ENCODE measurements at regions not wholly inside any gene's neighbourhood (a gene's known extent, or its start where the extent isn't known, plus 50 kb on each side); places are given as distances from the start of the nearest gene placed in this dataset.

DNA sequence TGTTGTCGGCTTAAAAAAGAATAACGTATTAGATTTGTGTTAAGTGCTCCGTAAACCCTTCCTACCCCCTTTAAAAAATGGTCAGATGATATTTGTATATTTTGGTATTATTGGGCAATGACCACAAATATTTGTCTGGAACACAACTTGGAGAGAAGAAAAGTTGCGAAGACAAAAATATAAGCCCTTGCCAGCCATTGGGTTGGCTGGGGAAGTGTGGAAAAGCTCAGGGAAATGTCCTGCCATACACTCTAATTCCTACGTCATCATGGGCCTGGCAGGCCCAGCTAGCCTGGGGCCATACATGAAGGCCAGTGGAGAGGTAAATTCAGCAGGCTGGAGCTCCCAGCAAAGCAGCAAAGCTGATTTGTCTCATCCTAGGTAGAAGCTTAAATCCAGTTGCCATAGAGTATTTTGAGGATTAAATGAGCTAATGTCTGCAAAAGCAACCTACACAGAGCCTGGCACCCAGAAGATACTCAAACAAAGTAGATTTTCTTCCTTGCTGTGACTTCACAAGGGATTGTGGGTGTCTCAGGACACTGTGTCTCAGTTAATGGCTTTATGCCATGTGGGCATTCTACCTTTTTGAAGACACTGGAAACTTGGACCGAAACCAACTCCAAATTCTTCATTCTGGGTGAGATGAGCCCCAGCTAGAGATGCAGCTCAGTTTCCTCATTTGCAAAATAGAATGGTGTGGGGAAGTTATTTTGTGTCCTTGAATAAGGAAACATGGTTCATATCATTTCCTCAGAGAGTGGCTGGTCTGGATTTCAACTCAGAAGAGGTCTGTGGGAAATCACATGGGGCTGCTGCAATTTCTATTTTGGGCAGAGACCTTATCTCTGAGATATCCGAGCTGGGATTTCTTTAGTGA is 87.9 kb upstream of the MAP4K3 start:
- WGBS = 86% methylated on average over 7 of the region's 7 CpGs
- no peak for DNase-seq (ENCODE audit: low spot score)
- Histone ChIP-seq H3K4me1 (replicated peaks) (no peaks in the 10 kb centered on the region), H3K27ac (no peak overlapping the region), H3K9me3 (no peaks in the 10 kb centered on the region), H3K4me3 (no peak overlapping the region), H3K27me3 (replicated peaks; ENCODE audit: insufficient read depth) (no peaks in the 10 kb centered on the region), H3K36me3 (no peaks in the 10 kb centered on the region)
- intact Hi-C loops (cut with DNase I) = no loop called here
- TF ChIP-seq POLR2A (IDR thresholded peaks at IDR 0.05) (no peak), POLR2AphosphoS5 (IDR thresholded peaks at IDR 0.05) (no peak)
- TF ChIP-seq, protein P1, sequence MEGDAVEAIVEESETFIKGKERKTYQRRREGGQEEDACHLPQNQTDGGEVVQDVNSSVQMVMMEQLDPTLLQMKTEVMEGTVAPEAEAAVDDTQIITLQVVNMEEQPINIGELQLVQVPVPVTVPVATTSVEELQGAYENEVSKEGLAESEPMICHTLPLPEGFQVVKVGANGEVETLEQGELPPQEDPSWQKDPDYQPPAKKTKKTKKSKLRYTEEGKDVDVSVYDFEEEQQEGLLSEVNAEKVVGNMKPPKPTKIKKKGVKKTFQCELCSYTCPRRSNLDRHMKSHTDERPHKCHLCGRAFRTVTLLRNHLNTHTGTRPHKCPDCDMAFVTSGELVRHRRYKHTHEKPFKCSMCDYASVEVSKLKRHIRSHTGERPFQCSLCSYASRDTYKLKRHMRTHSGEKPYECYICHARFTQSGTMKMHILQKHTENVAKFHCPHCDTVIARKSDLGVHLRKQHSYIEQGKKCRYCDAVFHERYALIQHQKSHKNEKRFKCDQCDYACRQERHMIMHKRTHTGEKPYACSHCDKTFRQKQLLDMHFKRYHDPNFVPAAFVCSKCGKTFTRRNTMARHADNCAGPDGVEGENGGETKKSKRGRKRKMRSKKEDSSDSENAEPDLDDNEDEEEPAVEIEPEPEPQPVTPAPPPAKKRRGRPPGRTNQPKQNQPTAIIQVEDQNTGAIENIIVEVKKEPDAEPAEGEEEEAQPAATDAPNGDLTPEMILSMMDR (IDR thresholded peaks at IDR 0.05) = no peak

DNA sequence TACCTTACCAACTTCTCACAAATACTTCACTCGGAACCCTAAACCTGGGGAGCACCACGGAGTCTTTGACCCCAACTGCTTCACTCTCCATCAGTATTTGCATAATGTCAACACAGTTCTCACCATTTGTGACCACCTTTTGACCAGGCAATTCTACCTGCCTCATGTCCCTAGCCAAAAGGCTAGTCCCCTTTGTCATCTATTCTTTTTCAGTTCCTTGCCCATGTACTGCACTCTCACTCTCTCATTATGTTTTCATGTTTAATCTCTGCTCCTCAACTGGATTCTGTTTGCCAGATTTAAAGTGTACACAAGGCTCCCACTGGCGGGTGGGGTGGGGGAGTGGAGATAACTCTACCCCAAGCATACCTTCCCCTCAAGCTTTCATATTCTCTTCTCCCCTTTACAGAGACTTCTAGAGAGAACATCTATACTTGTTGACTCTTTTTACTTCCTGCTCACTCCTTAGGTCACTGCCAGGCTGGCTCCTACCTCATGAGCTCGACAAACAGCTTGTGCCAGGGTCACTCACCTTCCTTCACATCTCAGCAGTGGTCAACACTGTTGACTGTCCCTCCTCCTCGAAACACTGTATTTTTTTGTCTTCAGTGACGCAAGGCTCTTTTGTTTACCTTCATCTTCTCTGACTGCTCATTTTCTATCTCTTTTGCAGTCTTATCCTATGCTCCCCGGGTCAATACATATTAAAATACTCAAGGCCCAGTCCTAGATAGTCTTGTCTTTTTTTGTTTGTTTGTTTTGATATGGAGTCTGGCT is 88.7 kb upstream of the MAP4K3 start:
- Histone ChIP-seq H3K4me1 (replicated peaks) (no peaks in the 10 kb centered on the region), H3K27ac (no peak overlapping the region), H3K4me3 (no peak overlapping the region), H3K36me3 (no peaks in the 10 kb centered on the region), H3K27me3 (replicated peaks; ENCODE audit: insufficient read depth) (no peaks in the 10 kb centered on the region), H3K9me3 (no peaks in the 10 kb centered on the region)
- intact Hi-C loops (cut with DNase I) = no loop called here
- 92% methylated on average over 7 of the region's 7 CpGs for WGBS
- DNase-seq (ENCODE audit: low spot score) = no peak
- TF ChIP-seq POLR2AphosphoS5 (IDR thresholded peaks at IDR 0.05) = no peak
- no peak for TF ChIP-seq POLR2A (IDR thresholded peaks at IDR 0.05)
- TF ChIP-seq, protein P1 (IDR thresholded peaks at IDR 0.05) = no peak

DNA sequence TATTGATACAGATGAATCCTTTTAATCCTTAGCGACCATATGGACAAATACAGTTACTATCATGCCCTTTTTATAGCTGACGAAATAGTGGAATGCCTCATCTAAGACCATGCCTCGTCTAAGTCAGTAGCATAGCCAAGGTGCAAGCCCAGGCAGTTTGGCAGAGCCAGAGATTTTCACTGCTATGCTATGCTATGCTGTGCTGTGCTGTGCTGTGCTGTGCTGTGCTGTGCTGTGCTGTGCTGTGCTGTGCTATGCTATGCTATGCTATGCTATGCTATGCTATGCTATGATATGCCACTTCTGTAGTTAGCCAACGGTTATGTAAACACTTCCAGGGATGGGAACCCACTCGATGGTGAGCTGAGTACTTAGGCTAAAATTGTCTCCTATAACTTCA is 91.6 kb upstream of the MAP4K3 start:
- Histone ChIP-seq H3K27ac (no peak overlapping the region), H3K4me1 (replicated peaks) (no peaks in the 10 kb centered on the region), H3K9me3 (no peaks in the 10 kb centered on the region), H3K4me3 (no peak overlapping the region), H3K36me3 (no peaks in the 10 kb centered on the region), H3K27me3 (replicated peaks; ENCODE audit: insufficient read depth) (no peaks in the 10 kb centered on the region)
- DNase-seq (ENCODE audit: low spot score) = no peak
- no peak for TF ChIP-seq POLR2AphosphoS5 (IDR thresholded peaks at IDR 0.05)
- TF ChIP-seq POLR2A (IDR thresholded peaks at IDR 0.05) = no peak
- intact Hi-C loops (cut with DNase I) = no loop called here
- 84% methylated on average over 5 of the region's 5 CpGs for WGBS

DNA sequence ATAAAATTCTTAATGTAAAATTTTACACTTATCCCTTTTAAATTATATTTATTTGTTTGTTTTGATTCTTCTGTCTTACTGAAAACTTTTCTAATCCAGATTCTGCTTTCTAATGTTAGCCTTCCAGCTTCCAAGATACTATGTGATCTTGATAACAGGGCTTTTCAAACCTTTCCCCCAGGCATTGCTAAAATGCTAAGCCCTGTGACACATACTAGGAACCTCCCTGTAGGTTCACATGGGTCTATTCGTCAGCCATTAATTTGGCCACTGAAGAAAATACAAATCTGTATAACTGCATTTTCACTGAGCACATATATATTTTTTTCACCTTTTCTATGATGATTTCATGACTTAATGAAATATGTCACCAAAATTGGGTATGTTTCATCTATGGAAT is 92.8 kb upstream of the MAP4K3 start:
- H3K4me1 ChIP-seq (replicated peaks) = no peaks in the 10 kb centered on the region
- TF ChIP-seq, protein P1 (IDR thresholded peaks at IDR 0.05) = no peak
- TF ChIP-seq POLR2AphosphoS5 (IDR thresholded peaks at IDR 0.05) = no peak
- TF ChIP-seq POLR2A (IDR thresholded peaks at IDR 0.05) = no peak
- 90% methylated on average over 1 of the region's 1 CpG for WGBS
- no peak overlapping the region for H3K27ac ChIP-seq
- H3K27me3 ChIP-seq (replicated peaks; ENCODE audit: insufficient read depth) = no peaks in the 10 kb centered on the region
- DNase-seq (ENCODE audit: low spot score) = no peak
- no peaks in the 10 kb centered on the region for H3K9me3 ChIP-seq
- no peak overlapping the region for H3K4me3 ChIP-seq
- intact Hi-C loops (cut with DNase I) = no loop called here
- H3K36me3 ChIP-seq = no peaks in the 10 kb centered on the region

DNA sequence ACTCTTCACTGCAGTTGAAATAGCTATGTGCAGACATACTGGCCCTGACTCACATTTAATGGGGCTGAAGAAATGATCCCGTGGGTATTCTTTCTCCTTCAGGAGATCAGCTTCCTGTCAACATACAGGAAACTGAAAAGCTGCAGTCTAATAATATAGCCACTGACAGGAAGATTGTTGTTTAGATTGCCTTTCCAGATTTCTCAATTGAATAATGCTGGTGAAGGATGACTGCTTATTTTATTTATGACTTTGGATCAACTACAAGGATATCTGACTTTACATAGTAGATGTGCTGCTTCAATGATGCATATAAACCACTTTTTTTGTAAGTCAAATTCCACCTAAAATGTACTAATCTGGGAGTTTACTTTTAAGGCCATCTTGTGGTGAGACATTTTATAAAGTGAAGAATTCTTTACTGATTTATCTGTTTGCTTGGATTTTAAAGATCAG is 93.4 kb upstream of the MAP4K3 start:
- no peaks in the 10 kb centered on the region for H3K4me1 ChIP-seq (replicated peaks)
- intact Hi-C loops (cut with DNase I) = no loop called here
- no peaks in the 10 kb centered on the region for H3K9me3 ChIP-seq
- no peaks in the 10 kb centered on the region for H3K27me3 ChIP-seq (replicated peaks; ENCODE audit: insufficient read depth)
- no peak overlapping the region for H3K4me3 ChIP-seq
- H3K36me3 ChIP-seq = no peaks in the 10 kb centered on the region
- WGBS = 13% methylated on average over 1 of the region's 1 CpG
- H3K27ac ChIP-seq = no peak overlapping the region
- TF ChIP-seq POLR2A (IDR thresholded peaks at IDR 0.05) = no peak
- DNase-seq (ENCODE audit: low spot score) = no peak

All from prostate gland (tissue), 2 donors.